IPS DF 4.7 (cell line): ENCODE measurements at regions not wholly inside any gene's neighbourhood (a gene's known extent, or its start where the extent isn't known, plus 50 kb on each side); places are given as distances from the start of the nearest gene placed in this dataset.
"Not testable (repeated sequence)": the region's sequence is repeated elsewhere in the genome, so short reads cannot be mapped to it uniquely, and the experiment has no call there.

ENCODE experiments used
- DNase-seq: peaks from one replicate; pipeline ENCODE4 v3.0.0-alpha.2; 2013; ENCODE audit warnings: low spot score; ENCODE audit errors: extremely low read depth

GRCh38 chr21:35575280-35575915 is 484.9 kb downstream of the SETD4 start:
- DNase-seq = no peak

GRCh38 chr21:35573472-35574374 is 486.6 kb downstream of the SETD4 start:
- no peak for DNase-seq

- DNase-seq = no peak
These were observed 488.4 kb downstream of the SETD4 start for GRCh38 chr21:35571910-35572309.

- no peak for DNase-seq
These were observed 491.7 kb downstream of the SETD4 start for GRCh38 chr21:35568643-35569042.

GRCh38 chr21:35566874-35567273 is 493.5 kb downstream of the SETD4 start:
- DNase-seq = no peak

- DNase-seq = no peak
These were observed 495.1 kb downstream of the SETD4 start for GRCh38 chr21:35565204-35565611.

GRCh38 chr21:35563885-35564451 is 496.4 kb downstream of the SETD4 start:
- DNase-seq = no peak

- DNase-seq = no peak
These were observed 497.4 kb downstream of the SETD4 start for GRCh38 chr21:35562876-35563275.

GRCh38 chr21:35561116-35561515 is 499.2 kb downstream of the SETD4 start:
- DNase-seq = no peak

- DNase-seq = no peak
These were observed 500.5 kb downstream of the SETD4 start for GRCh38 chr21:35559829-35560225.

- no peak for DNase-seq
These were observed 501.0 kb downstream of the SETD4 start for GRCh38 chr21:35559128-35559828.

- no peak for DNase-seq
These were observed 503.8 kb downstream of the SETD4 start for GRCh38 chr21:35556536-35556935.

- not testable (repeated sequence) for DNase-seq
These were observed 503.4 kb upstream of the RUNX1 start for GRCh38 chr21:35552483-35552882.

GRCh38 chr21:35548904-35549615 is 500.0 kb upstream of the RUNX1 start:
- no peak for DNase-seq

- no peak for DNase-seq
These were observed 499.1 kb upstream of the RUNX1 start for GRCh38 chr21:35547946-35548774.

GRCh38 chr21:35543746-35544145 is 494.6 kb upstream of the RUNX1 start:
- no peak for DNase-seq

- no peak for DNase-seq
These were observed 492.0 kb upstream of the RUNX1 start for GRCh38 chr21:35540950-35541638.

GRCh38 chr21:35538386-35538785 is 489.3 kb upstream of the RUNX1 start:
- DNase-seq = no peak

- DNase-seq = no peak
These were observed 488.5 kb upstream of the RUNX1 start for GRCh38 chr21:35537604-35538003.

- DNase-seq = no peak
These were observed 484.8 kb upstream of the RUNX1 start for GRCh38 chr21:35533893-35534292.
